PFSK-1 (cell line): ENCODE measurements at regions not wholly inside any gene's neighbourhood (a gene's known extent, or its start where the extent isn't known, plus 50 kb on each side); places are given as distances from the start of the nearest gene placed in this dataset.

Experiments
- FOXP2 ChIP-seq: optimal IDR thresholded peaks from 2 replicates; pipeline ENCODE3; 2011; ENCODE audit warnings: borderline replicate concordance, control low read depth, inconsistent platforms; ENCODE audit not compliant: insufficient read depth; ENCODE audit errors: extremely low read length, extremely low read depth
- POLR2AphosphoS5 ChIP-seq: IDR thresholded peaks from 2 replicates; pipeline ENCODE4 v1.6.1; 2012; ENCODE audit warnings: low read depth, mild to moderate bottlenecking, control low read depth, low read length, moderate library complexity
- SIN3A ChIP-seq: IDR thresholded peaks from 2 replicates; pipeline ENCODE4 v1.6.1; 2012; ENCODE audit warnings: mild to moderate bottlenecking, low read length, moderate library complexity, borderline replicate concordance; ENCODE audit not compliant: insufficient read depth
- TAF1 ChIP-seq: IDR thresholded peaks from 2 replicates; pipeline ENCODE4 v1.6.1; 2012; ENCODE audit warnings: low read length, control low read depth, borderline replicate concordance; ENCODE audit not compliant: insufficient read depth
- TF ChIP-seq, protein P1 (sequence below), 2 experiments: IDR thresholded peaks; 2 replicates each; pipeline versions ENCODE4 v1.6.1 to v1.8.0; 2011 to 2012; ENCODE audit warnings: low read depth in 2 of 2, low read length in 2 of 2, control low read depth in 1 of 2, inconsistent platforms in 1 of 2, mild to moderate bottlenecking in 1 of 2, moderate library complexity in 1 of 2; ENCODE audit not compliant: insufficient read depth in 1 of 2

- TF ChIP-seq FOXP2 (no peak), POLR2AphosphoS5 (no peak), SIN3A (no peak), TAF1 (no peak)
- TF ChIP-seq, protein P1, sequence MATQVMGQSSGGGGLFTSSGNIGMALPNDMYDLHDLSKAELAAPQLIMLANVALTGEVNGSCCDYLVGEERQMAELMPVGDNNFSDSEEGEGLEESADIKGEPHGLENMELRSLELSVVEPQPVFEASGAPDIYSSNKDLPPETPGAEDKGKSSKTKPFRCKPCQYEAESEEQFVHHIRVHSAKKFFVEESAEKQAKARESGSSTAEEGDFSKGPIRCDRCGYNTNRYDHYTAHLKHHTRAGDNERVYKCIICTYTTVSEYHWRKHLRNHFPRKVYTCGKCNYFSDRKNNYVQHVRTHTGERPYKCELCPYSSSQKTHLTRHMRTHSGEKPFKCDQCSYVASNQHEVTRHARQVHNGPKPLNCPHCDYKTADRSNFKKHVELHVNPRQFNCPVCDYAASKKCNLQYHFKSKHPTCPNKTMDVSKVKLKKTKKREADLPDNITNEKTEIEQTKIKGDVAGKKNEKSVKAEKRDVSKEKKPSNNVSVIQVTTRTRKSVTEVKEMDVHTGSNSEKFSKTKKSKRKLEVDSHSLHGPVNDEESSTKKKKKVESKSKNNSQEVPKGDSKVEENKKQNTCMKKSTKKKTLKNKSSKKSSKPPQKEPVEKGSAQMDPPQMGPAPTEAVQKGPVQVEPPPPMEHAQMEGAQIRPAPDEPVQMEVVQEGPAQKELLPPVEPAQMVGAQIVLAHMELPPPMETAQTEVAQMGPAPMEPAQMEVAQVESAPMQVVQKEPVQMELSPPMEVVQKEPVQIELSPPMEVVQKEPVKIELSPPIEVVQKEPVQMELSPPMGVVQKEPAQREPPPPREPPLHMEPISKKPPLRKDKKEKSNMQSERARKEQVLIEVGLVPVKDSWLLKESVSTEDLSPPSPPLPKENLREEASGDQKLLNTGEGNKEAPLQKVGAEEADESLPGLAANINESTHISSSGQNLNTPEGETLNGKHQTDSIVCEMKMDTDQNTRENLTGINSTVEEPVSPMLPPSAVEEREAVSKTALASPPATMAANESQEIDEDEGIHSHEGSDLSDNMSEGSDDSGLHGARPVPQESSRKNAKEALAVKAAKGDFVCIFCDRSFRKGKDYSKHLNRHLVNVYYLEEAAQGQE (IDR thresholded peaks at IDR 0.05; ENCODE audit: insufficient read depth in 1 of 2, low read depth in 2 of 2, low read length in 2 of 2) = no peak
These were observed 514.2 kb upstream of the LINC00305 start for GRCh38 chr18:64663086-64663485.

DNA sequence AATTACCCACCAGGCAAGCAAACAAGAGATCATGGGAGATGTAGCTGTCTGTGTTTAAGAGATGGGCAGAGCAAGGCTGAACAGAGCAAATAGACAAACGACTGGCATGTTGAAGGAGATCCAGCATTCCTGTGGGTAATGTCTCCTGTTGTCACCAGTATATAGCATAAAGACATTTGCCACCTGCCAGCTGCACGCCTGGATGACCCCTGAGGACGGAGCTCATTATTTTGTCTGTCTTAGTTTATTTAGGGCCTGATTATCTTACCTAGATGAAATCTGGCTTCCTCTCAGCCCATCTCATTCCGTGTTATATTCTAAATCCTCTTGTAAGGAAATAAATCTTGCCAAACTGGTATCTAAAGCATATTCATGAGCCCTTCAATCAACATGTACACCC, 510.3 kb upstream of the LINC00305 start:
- TF ChIP-seq FOXP2 (no peak), SIN3A (no peak), TAF1 (no peak), POLR2AphosphoS5 (no peak)
- TF ChIP-seq, protein P1 (IDR thresholded peaks at IDR 0.05; ENCODE audit: insufficient read depth in 1 of 2, low read depth in 2 of 2, low read length in 2 of 2) = no peak

DNA sequence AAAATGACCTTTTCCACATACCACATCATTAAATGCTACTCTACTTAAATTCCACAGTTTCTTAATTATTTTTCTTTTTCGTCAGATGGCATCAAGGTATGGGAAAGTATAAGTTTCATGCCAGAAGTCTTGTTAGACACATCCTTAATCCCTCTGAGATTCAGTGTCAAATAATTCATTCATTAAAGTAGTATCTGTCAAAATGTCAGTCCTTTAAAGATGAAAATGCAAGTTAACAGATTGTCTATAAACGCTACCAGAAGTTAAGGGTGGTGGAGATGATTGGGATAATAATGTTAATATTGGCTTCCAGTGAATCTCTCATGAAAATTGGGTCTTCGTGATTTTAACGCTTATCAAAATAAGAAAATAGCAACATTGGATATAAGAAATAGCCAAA, 504.2 kb upstream of the LINC00305 start:
- no peak for TF ChIP-seq SIN3A
- no peak for TF ChIP-seq TAF1
- TF ChIP-seq, protein P1 (IDR thresholded peaks at IDR 0.05; ENCODE audit: insufficient read depth in 1 of 2, low read depth in 2 of 2, low read length in 2 of 2) = no peak
- no peak for TF ChIP-seq POLR2AphosphoS5
- TF ChIP-seq FOXP2 = no peak

- TF ChIP-seq, protein P1 (IDR thresholded peaks at IDR 0.05; ENCODE audit: insufficient read depth in 1 of 2, low read depth in 2 of 2, low read length in 2 of 2) = no peak
- TF ChIP-seq FOXP2 (no peak), POLR2AphosphoS5 (no peak), SIN3A (no peak), TAF1 (no peak)
These were observed 501.2 kb upstream of the LINC00305 start for GRCh38 chr18:64650068-64650467.

- TF ChIP-seq TAF1 (no peak), POLR2AphosphoS5 (no peak), SIN3A (no peak), FOXP2 (no peak)
- TF ChIP-seq, protein P1 (IDR thresholded peaks at IDR 0.05; ENCODE audit: insufficient read depth in 1 of 2, low read depth in 2 of 2, low read length in 2 of 2) = no peak
These were observed 496.9 kb upstream of the LINC00305 start for GRCh38 chr18:64645753-64646152.
